GM10266 (cell line): ENCODE measurements at regions not wholly inside any gene's neighbourhood (a gene's known extent, or its start where the extent isn't known, plus 50 kb on each side); places are given as distances from the start of the nearest gene placed in this dataset.

Source experiments
- DNase-seq: peaks from one replicate; pipeline ENCODE4 v3.0.0; 2012; ENCODE audit errors: extremely low spot score
- CTCF ChIP-seq: IDR thresholded peaks from 2 replicates; pipeline ENCODE4 v1.5.1; 2012; ENCODE audit warnings: mild to moderate bottlenecking, low read depth; ENCODE audit not compliant: control insufficient read depth, insufficient read depth; ENCODE audit errors: missing control alignments

GRCh38 chr12:87687362-87687761 is 341.8 kb downstream of the C12orf50 start:
- no peak for TF ChIP-seq CTCF
- no peak for DNase-seq

GRCh38 chr12:87685696-87686095 is 343.5 kb downstream of the C12orf50 start:
- DNase-seq, result no peak
- no peak for TF ChIP-seq CTCF

DNA sequence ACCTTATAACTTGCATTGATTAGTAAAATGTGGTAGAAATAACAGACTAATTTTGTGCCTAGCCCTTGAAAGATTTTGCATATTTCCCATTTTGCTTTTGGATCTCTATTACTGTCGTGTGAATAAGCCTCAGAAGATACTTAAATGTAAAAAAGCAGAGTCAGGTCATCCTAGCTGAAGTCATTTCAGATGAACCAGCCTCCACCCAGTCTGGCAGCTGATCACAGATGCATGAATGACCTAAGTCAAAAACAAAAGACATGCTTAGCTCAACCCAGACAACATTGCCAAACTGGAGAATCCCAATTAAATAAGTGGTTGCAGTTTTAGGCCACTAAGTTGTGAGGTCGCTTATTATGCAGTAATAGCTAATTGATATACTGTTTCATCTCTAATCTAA is 349.9 kb downstream of the C12orf50 start:
- no peak for DNase-seq
- no peak for TF ChIP-seq CTCF

- no peak for DNase-seq
- TF ChIP-seq CTCF, result no peak
These were observed 350.7 kb downstream of the C12orf50 start for GRCh38 chr12:87678453-87678852.

- no peak for DNase-seq
- TF ChIP-seq CTCF, result no peak
These were observed 352.5 kb downstream of the C12orf50 start for GRCh38 chr12:87676731-87677130.

GRCh38 chr12:87671757-87672156 is 357.4 kb downstream of the C12orf50 start:
- TF ChIP-seq CTCF, result no peak
- no peak for DNase-seq

- no peak for DNase-seq
- TF ChIP-seq CTCF, result no peak
These were observed 358.8 kb downstream of the C12orf50 start for GRCh38 chr12:87670448-87670847.
